ENCODE measurements at regions not wholly inside any gene's neighbourhood (a gene's known extent, or its start where the extent isn't known, plus 50 kb on each side); places are given as distances from the start of the nearest gene placed in this dataset.

GRCh38 chr15:93940226-93940625 is 291.1 kb upstream of the MCTP2 start:
- no peaks in the 10 kb centered on the region for H3K79me2 ChIP-seq (ENCODE audit: control insufficient read depth in 1 of 2, insufficient read depth in 2 of 2, low read length in 2 of 2)
- no peak overlapping the region for H3K4me2 ChIP-seq (ENCODE audit: insufficient read depth in 1 of 2, low read depth in 2 of 2, low read length in 2 of 2)
- no peak overlapping the region for H3K14ac ChIP-seq (ENCODE audit: insufficient read length)
- H4K5ac ChIP-seq (ENCODE audit: insufficient read length, low read depth, low read length): no peak overlapping the region
- no peak overlapping the region for H2AFZ ChIP-seq (ENCODE audit: low read length)
- DNase-seq (ENCODE audit: low read depth in 1 of 2, low spot score in 2 of 2) (no peak), FAIRE-seq (no peak)
- no peak overlapping the region for H4K8ac ChIP-seq (ENCODE audit: extremely low read depth, insufficient read depth, low read length)
- no peaks in the 10 kb centered on the region for H3K23me2 ChIP-seq (ENCODE audit: low read depth, low read length)
- no peak overlapping the region for H2BK20ac ChIP-seq (ENCODE audit: low read length)
- no peak overlapping the region for H3K23ac ChIP-seq (ENCODE audit: insufficient read length)
- H4K20me1 ChIP-seq (replicated peaks in 1 of 2; ENCODE audit: control insufficient read depth in 1 of 2, insufficient read depth in 2 of 2, low read length in 2 of 2): no peaks in the 10 kb centered on the region
- no peak overlapping the region for H3K4ac ChIP-seq (replicated peaks; ENCODE audit: insufficient read length, low read depth, low read length)
- no peaks in the 10 kb centered on the region for H3K4me1 ChIP-seq (replicated peaks in 1 of 4; ENCODE audit: control insufficient read depth in 3 of 4, insufficient read depth in 4 of 4, low read length in 3 of 4)
- H4K91ac ChIP-seq (replicated peaks; ENCODE audit: insufficient read length, low read length): no peak overlapping the region
- no peak overlapping the region for H3K9ac ChIP-seq (replicated peaks in 1 of 4; ENCODE audit: extremely low read depth in 1 of 4, low read depth in 3 of 4, low read length in 3 of 4)
- H2BK5ac ChIP-seq (ENCODE audit: low read depth, low read length): no peak overlapping the region
- POLR2A ChIA-PET (ENCODE audit: partially characterized antibody): no interaction called here
- no peak overlapping the region for H3K18ac ChIP-seq (ENCODE audit: extremely low read depth, low read length)
- no peaks in the 10 kb centered on the region for H3K9me3 ChIP-seq (ENCODE audit: insufficient read depth in 2 of 2, low read depth in 1 of 2, low read length in 1 of 2)
- H3K36me3 ChIP-seq (ENCODE audit: control insufficient read depth in 2 of 4, insufficient read depth in 4 of 4, low read length in 3 of 4): no peaks in the 10 kb centered on the region
- H3K27me3 ChIP-seq (replicated peaks in 1 of 4; ENCODE audit: control insufficient read depth in 3 of 4, extremely low read depth in 1 of 4, insufficient read depth in 3 of 4, low read length in 3 of 4): no peaks in the 10 kb centered on the region
- H2BK12ac ChIP-seq (ENCODE audit: low read depth, low read length): no peak overlapping the region
- no peak overlapping the region for H2BK15ac ChIP-seq (ENCODE audit: low read length)
- no CpG with 5 or more reads among the region's 1 CpG for WGBS, 2 experiments (ENCODE audit: extremely low coverage in 1 of 2, insufficient coverage in 1 of 2, insufficient read length in 1 of 2, insufficient replicate concordance in 2 of 2, low coverage in 1 of 2, low lambda C conversion rate in 2 of 2, missing lambda C conversion rate in 1 of 2)
- H3K27ac ChIP-seq (ENCODE audit: low read depth, low read length): no peak overlapping the region
- CTCF ChIA-PET (ENCODE audit: partially characterized antibody): no interaction called here
- no peak overlapping the region for H2AK5ac ChIP-seq (ENCODE audit: low read depth, low read length)
- H3K4me3 ChIP-seq (ENCODE audit: extremely low read depth in 1 of 4, insufficient read depth in 2 of 4, low read depth in 3 of 4, low read length in 4 of 4): no peak overlapping the region
- TF ChIP-seq KDM1A (IDR thresholded peaks at IDR 0.05; ENCODE audit: borderline replicate concordance, low read length): no peak
- no peak for TF ChIP-seq HDAC6 (IDR thresholded peaks at IDR 0.05; ENCODE audit: low read depth, low read length)
- no peak for TF ChIP-seq SP1 (IDR thresholded peaks at IDR 0.05; ENCODE audit: low read depth, low read length)
- TF ChIP-seq RBBP5 (IDR thresholded peaks at IDR 0.05; ENCODE audit: borderline replicate concordance, low read depth, low read length): no peak
- no peak for TF ChIP-seq KDM4A (IDR thresholded peaks at IDR 0.05; ENCODE audit: low read depth, low read length, severe bottlenecking)
- TF ChIP-seq TAF1 (IDR thresholded peaks at IDR 0.05; ENCODE audit: low read depth, low read length): no peak
- no peak for TF ChIP-seq HDAC2 (IDR thresholded peaks at IDR 0.05; ENCODE audit: borderline replicate concordance in 1 of 2, low read depth in 2 of 2, low read length in 2 of 2)
- TF ChIP-seq TEAD4 (IDR thresholded peaks at IDR 0.05; ENCODE audit: low read depth, low read length): no peak
- no peak for TF ChIP-seq EGR1 (IDR thresholded peaks at IDR 0.05; ENCODE audit: borderline replicate concordance, low read depth, low read length)
- TF ChIP-seq ZNF274 (IDR thresholded peaks at IDR 0.05; ENCODE audit: borderline replicate concordance, extremely low read depth, low read length): no peak
- TF ChIP-seq SIX5 (IDR thresholded peaks at IDR 0.05; ENCODE audit: low read depth, low read length): no peak
- TF ChIP-seq KDM5A (IDR thresholded peaks at IDR 0.05; ENCODE audit: low read length): no peak
- no peak for TF ChIP-seq SP4 (IDR thresholded peaks at IDR 0.05; ENCODE audit: low read length)
- no peak for TF ChIP-seq CEBPB (IDR thresholded peaks at IDR 0.05; ENCODE audit: low read depth, low read length)
- no peak for TF ChIP-seq SAP30 (IDR thresholded peaks at IDR 0.05; ENCODE audit: insufficient read depth, insufficient replicate concordance, low read length)
- H3K79me1 ChIP-seq (ENCODE audit: low read depth, low read length): no peaks in the 10 kb centered on the region
- H2BK120ac ChIP-seq (replicated peaks; ENCODE audit: low read depth, low read length): no peak overlapping the region
- H3K56ac ChIP-seq (replicated peaks; ENCODE audit: insufficient read length, low read depth, low read length): no peak overlapping the region

Measured in H1 (cell line).